Nephron progenitor cell (in vitro differentiated cells): ENCODE measurements at regions not wholly inside any gene's neighbourhood (a gene's known extent, or its start where the extent isn't known, plus 50 kb on each side); places are given as distances from the start of the nearest gene placed in this dataset.

ENCODE experiments used
- DNase-seq: peaks from one replicate; pipeline ENCODE4 v3.0.0; 2021
- H3K27ac Mint-ChIP-seq: 2 replicates; pipeline ENCODE4 v1.8.0; 2021; ENCODE audit warnings: mild to moderate bottlenecking, moderate library complexity, mixed read lengths
- H3K27me3 Mint-ChIP-seq: 2 replicates; pipeline ENCODE4 v1.8.0; 2021; ENCODE audit warnings: mild to moderate bottlenecking, low read depth, mixed read lengths; ENCODE audit not compliant: poor library complexity
- H3K36me3 Mint-ChIP-seq: 2 replicates; pipeline ENCODE4 v1.8.0; 2021; ENCODE audit warnings: low read depth, mixed read lengths
- H3K4me1 Mint-ChIP-seq: 2 replicates; pipeline ENCODE4 v1.8.0; 2021; ENCODE audit warnings: mixed read lengths
- H3K4me3 Mint-ChIP-seq: 2 replicates; pipeline ENCODE4 v1.8.0; 2021; ENCODE audit warnings: mild to moderate bottlenecking, moderate library complexity, mixed read lengths
- H3K9me3 Mint-ChIP-seq: 2 replicates; pipeline ENCODE4 v1.8.0; 2021; ENCODE audit warnings: mild to moderate bottlenecking, moderate library complexity, mixed read lengths
- TF ChIP-seq, protein P1 (sequence below): fragments of 200-600 bp; sonication (generic); IDR thresholded peaks from 2 replicates; pipeline ENCODE4 v1.5.0; 2021; ENCODE audit warnings: antibody characterized with exemption

DNA sequence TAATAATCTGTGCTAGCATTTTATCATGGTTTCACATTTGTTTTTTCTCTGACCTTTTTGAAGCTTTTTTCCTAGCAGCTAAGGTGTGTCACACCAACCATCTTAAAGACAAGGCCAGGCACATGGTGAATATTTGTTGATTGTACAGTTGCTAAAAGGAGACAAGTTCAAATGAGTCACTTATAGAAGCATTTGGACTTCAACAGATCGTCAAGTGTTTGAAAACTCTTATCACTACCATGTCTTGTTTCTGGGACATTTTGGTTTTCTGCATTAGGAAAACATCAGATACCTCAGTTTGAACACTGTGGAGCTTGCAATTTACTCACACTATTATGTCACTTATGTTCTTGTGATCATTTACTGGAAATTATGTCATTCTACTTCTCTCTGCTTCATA lies 407.3 kb downstream of the USP25 start:
- H3K36me3 Mint-ChIP-seq = no peaks in the 10 kb centered on the region
- no peak overlapping the region for H3K27ac Mint-ChIP-seq
- H3K27me3 Mint-ChIP-seq = no peaks in the 10 kb centered on the region
- no peak overlapping the region for H3K4me3 Mint-ChIP-seq
- H3K9me3 Mint-ChIP-seq = peaks cover 3% of the 10 kb centered on the region
- H3K4me1 Mint-ChIP-seq = no peaks in the 10 kb centered on the region
- DNase-seq = no peak
- TF ChIP-seq, protein P1, sequence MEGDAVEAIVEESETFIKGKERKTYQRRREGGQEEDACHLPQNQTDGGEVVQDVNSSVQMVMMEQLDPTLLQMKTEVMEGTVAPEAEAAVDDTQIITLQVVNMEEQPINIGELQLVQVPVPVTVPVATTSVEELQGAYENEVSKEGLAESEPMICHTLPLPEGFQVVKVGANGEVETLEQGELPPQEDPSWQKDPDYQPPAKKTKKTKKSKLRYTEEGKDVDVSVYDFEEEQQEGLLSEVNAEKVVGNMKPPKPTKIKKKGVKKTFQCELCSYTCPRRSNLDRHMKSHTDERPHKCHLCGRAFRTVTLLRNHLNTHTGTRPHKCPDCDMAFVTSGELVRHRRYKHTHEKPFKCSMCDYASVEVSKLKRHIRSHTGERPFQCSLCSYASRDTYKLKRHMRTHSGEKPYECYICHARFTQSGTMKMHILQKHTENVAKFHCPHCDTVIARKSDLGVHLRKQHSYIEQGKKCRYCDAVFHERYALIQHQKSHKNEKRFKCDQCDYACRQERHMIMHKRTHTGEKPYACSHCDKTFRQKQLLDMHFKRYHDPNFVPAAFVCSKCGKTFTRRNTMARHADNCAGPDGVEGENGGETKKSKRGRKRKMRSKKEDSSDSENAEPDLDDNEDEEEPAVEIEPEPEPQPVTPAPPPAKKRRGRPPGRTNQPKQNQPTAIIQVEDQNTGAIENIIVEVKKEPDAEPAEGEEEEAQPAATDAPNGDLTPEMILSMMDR = no peak

DNA sequence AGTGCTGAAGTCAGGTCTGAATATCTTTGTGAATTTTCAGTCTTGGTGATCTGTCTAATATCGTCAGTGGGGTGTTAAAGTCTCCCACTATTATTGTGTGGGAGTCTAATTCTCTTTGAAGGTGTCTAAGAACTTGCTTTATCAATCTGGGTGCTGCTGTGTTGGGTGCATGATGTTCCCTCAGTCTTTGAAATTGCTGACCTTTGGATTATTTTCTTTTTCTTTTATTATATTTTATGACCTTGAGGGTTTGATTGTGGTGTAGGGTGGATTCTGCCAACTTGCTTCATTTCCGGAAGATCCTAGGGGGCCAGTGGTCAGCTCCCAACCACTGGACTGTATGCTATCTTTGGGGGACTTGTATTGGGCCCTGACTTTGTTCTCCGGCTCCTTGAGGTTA lies 415.3 kb downstream of the USP25 start:
- H3K4me3 Mint-ChIP-seq = no peak overlapping the region
- TF ChIP-seq, protein P1 = no peak
- no peaks in the 10 kb centered on the region for H3K36me3 Mint-ChIP-seq
- H3K4me1 Mint-ChIP-seq = peaks cover 9% of the 10 kb centered on the region
- no peak for DNase-seq
- H3K27me3 Mint-ChIP-seq = no peaks in the 10 kb centered on the region
- H3K9me3 Mint-ChIP-seq = peaks cover 17% of the 10 kb centered on the region
- H3K27ac Mint-ChIP-seq = no peak overlapping the region

DNA sequence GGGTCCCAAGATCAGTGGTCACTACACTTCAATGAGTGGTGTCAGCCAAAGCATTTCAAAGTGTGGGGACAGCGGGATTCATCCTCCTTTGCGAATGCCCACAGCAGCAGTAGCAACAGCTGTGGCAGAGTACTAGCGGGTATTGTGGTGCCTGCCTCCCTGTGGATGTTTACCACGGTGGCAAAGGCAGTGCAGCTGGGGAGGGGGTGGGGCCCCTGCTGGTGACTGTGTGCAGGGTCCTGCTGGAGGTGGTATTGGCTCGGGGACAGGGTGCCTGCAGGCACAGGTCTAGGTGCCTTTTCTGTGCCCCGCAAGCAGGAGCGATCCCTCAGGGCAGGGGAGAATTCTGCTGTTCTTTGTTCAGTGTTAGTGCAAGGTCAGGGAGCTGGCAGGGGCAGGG lies 415.7 kb downstream of the USP25 start:
- DNase-seq = no peak
- TF ChIP-seq, protein P1 = no peak
- Mint-ChIP-seq H3K9me3 (peaks cover 17% of the 10 kb centered on the region), H3K4me1 (peaks cover 9% of the 10 kb centered on the region), H3K27ac (no peak overlapping the region), H3K36me3 (no peaks in the 10 kb centered on the region), H3K4me3 (no peak overlapping the region), H3K27me3 (no peaks in the 10 kb centered on the region)

DNA sequence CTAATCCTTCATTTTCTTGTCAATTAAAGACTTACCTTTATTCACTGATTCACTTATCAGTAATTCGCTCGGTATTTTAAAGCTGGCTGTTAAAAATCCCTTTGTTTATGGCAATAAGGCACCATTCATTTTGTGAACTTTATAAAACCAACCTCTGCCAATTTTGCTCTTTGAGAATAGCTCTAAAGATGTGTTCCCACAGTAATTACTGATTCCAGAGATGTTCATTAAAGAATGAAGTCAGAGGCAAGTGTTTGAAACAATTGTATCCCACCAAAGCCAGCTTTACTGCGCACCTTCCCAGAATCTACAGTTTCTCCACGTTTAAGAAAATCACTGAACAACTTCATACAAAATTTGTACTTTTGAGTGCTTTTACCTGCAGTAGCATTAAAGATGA lies 424.5 kb downstream of the USP25 start:
- H3K9me3 Mint-ChIP-seq = peaks cover 3% of the 10 kb centered on the region
- DNase-seq = no peak
- H3K4me1 Mint-ChIP-seq = peaks cover 8% of the 10 kb centered on the region
- H3K4me3 Mint-ChIP-seq = no peak overlapping the region
- no peaks in the 10 kb centered on the region for H3K27me3 Mint-ChIP-seq
- TF ChIP-seq, protein P1 = no peak
- H3K27ac Mint-ChIP-seq = no peak overlapping the region
- H3K36me3 Mint-ChIP-seq = no peaks in the 10 kb centered on the region

DNA sequence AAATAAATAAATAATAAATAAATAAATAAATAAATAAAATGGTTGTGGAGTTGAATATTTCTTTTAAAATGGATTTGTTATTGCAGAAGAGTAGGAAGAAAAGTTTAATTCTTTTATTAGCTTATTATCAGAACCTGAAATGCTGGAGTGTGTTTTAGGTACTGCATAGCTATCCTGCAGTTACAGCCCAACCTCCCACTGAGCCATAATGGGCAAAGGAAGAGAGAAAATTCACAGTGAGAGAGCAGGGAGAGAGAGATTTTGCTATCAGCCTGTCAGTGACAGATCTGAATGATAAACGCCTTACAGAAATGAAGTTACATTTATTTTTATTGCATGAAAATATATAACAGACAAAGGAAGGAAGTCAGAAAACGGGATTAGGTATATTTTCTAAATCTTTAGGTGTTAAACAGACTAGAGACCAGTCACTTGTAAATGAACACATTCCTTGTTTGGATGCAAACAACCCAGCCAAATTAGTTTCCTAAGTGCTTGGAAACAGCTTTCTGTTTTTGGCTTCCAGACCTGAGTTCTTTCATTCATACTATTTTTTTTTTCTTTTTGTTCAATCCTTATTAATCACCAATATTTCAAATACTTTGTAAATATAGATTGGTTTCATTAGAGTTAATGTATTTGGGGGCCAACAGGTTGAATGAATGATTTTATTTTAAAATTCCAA lies 425.3 kb downstream of the USP25 start:
- Mint-ChIP-seq H3K4me3 (no peak overlapping the region), H3K27me3 (no peaks in the 10 kb centered on the region), H3K36me3 (no peaks in the 10 kb centered on the region), H3K4me1 (peaks cover 8% of the 10 kb centered on the region), H3K9me3 (no peaks in the 10 kb centered on the region), H3K27ac (no peak overlapping the region)
- TF ChIP-seq, protein P1 = no peak
- DNase-seq = no peak

DNA sequence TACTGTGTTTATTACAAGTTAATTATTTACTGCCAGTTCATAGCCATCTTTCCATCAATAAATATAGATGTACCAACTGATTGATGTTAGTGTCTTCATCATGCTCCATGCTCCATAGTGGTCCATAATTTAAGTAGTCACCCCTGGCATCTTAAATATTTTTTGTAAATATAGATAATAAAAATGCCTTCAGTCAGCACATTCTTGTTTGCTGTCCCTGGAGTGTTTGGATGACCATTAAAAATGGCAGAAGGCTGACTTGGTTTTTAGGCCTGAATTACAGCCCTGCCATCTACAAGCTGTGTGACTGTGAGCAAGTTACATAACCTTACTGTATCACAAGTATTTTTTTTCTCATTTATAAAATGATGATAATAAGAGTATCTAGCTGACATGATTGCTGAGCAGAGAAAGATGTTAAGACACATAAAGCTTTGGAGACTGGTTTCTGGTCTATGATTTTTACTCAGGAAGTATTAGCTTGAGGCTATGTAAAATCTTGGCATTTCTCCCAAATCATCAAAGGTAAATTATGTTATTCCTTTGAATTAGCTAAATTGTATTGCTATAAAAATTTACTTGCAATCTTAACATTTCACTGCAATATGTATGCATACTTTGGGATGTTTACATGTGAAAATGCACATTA lies 427.2 kb downstream of the USP25 start:
- H3K27me3 Mint-ChIP-seq = peaks cover 4% of the 10 kb centered on the region
- no peak overlapping the region for H3K4me3 Mint-ChIP-seq
- TF ChIP-seq, protein P1 = no peak
- H3K36me3 Mint-ChIP-seq = no peaks in the 10 kb centered on the region
- peaks cover 8% of the 10 kb centered on the region for H3K4me1 Mint-ChIP-seq
- no peak overlapping the region for H3K27ac Mint-ChIP-seq
- DNase-seq = no peak
- H3K9me3 Mint-ChIP-seq = no peaks in the 10 kb centered on the region
